ENCODE measurements at regions not wholly inside any gene's neighbourhood (a gene's known extent, or its start where the extent isn't known, plus 50 kb on each side); places are given as distances from the start of the nearest gene placed in this dataset.

DNA sequence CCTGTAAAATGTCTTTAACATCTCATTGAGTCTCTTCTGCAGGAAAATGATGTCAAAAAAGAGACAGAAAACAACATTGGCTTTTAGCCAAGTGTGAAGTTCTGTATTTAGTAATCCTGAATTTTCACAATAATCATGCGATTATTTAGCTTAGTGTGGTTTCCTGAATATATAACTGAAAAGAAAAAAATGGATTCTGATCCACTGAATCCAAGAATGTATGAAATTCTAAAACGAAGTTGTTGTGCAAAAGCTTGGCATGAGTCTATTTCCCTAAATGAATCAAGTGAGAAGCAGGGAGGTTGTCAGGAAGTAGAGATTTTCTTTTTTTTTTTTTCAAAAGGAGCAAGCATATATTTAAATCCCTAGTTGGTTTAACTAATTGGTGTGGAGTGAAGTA is 145.9 kb upstream of the CDH6 start:
- DNase-seq (ENCODE audit: insufficient read length, low spot score, missing footprints), result no peak

DNA sequence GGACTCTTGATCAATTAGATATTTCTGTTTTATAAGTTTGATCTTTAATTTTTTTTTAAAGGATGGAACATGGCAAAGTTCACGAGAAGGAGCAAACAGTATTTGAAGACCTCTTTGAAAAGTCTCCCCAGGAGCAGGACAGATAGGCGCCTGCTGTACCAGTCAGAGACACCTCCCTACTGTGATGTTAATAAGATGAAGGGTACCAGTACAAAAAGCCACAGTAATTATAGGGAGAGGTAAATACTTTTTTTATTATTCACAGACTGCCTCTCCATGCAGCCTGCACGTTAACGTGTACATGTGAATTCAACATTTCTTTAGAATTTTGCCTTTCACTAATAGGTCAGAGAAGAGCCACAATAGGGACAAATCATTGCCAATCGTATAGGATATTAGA is 146.5 kb upstream of the CDH6 start:
- no peaks in the 10 kb centered on the region for H3K9me3 ChIP-seq (ENCODE audit: low read depth, low read length)
- no peaks in the 10 kb centered on the region for H3K36me3 ChIP-seq (ENCODE audit: insufficient read depth, low read length)
- H3K27me3 ChIP-seq (ENCODE audit: insufficient read depth, low read length), result no peaks in the 10 kb centered on the region
- H3K79me2 ChIP-seq (ENCODE audit: insufficient read depth, low read length), result no peaks in the 10 kb centered on the region
- no peak overlapping the region for H2AFZ ChIP-seq (ENCODE audit: low read length)
- no peak for DNase-seq (ENCODE audit: insufficient read length, low spot score, missing footprints)
- TF ChIP-seq, protein P1, sequence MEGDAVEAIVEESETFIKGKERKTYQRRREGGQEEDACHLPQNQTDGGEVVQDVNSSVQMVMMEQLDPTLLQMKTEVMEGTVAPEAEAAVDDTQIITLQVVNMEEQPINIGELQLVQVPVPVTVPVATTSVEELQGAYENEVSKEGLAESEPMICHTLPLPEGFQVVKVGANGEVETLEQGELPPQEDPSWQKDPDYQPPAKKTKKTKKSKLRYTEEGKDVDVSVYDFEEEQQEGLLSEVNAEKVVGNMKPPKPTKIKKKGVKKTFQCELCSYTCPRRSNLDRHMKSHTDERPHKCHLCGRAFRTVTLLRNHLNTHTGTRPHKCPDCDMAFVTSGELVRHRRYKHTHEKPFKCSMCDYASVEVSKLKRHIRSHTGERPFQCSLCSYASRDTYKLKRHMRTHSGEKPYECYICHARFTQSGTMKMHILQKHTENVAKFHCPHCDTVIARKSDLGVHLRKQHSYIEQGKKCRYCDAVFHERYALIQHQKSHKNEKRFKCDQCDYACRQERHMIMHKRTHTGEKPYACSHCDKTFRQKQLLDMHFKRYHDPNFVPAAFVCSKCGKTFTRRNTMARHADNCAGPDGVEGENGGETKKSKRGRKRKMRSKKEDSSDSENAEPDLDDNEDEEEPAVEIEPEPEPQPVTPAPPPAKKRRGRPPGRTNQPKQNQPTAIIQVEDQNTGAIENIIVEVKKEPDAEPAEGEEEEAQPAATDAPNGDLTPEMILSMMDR (IDR thresholded peaks at IDR 0.05; ENCODE audit: extremely low read depth, low read depth, low read length), result no peak
- no peaks in the 10 kb centered on the region for H4K20me1 ChIP-seq (ENCODE audit: insufficient read depth, low read length)
- no peak overlapping the region for H3K27ac ChIP-seq (ENCODE audit: low read depth, low read length)
- H3K4me2 ChIP-seq (ENCODE audit: insufficient read depth, low read length), result no peak overlapping the region
- H3K4me3 ChIP-seq (ENCODE audit: insufficient read depth, low read length), result no peak overlapping the region
- no peaks in the 10 kb centered on the region for H3K4me1 ChIP-seq (ENCODE audit: insufficient read depth, low read length)

More for the DNA sequence above, 145.9 kb upstream of the CDH6 start:
- H3K4me3 ChIP-seq (ENCODE audit: insufficient read depth, low read length), result no peak overlapping the region
- H2AFZ ChIP-seq (ENCODE audit: low read length), result no peak overlapping the region
- H3K4me2 ChIP-seq (ENCODE audit: insufficient read depth, low read length), result no peak overlapping the region
- H4K20me1 ChIP-seq (ENCODE audit: insufficient read depth, low read length), result no peaks in the 10 kb centered on the region
- H3K79me2 ChIP-seq (ENCODE audit: insufficient read depth, low read length), result no peaks in the 10 kb centered on the region
- no peaks in the 10 kb centered on the region for H3K4me1 ChIP-seq (ENCODE audit: insufficient read depth, low read length)
- no peak overlapping the region for H3K27ac ChIP-seq (ENCODE audit: low read depth, low read length)
- no peaks in the 10 kb centered on the region for H3K36me3 ChIP-seq (ENCODE audit: insufficient read depth, low read length)
- no peaks in the 10 kb centered on the region for H3K9me3 ChIP-seq (ENCODE audit: low read depth, low read length)
- no peaks in the 10 kb centered on the region for H3K27me3 ChIP-seq (ENCODE audit: insufficient read depth, low read length)
- TF ChIP-seq, protein P1 (IDR thresholded peaks at IDR 0.05; ENCODE audit: extremely low read depth, low read depth, low read length), result no peak

DNA sequence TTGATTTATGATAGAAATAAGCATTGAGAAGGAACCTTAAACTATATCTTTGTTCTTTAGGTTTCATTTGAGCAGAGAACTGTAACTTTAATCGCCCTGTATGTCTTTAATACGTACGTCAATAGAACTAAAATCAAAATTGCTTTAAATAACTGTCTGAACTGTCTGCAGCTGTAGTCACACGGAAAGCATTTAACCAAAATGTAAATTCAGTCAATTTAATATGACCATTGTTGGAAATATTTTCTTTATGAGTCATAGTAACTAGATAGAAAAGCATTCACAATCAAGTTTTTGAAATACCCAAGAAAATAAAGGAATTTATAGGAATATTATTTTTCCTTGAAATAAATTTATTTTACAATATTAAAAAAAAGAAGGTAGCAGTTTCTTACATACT is 157.1 kb upstream of the CDH6 start:
- TF ChIP-seq, protein P1 (IDR thresholded peaks at IDR 0.05; ENCODE audit: extremely low read depth, low read depth, low read length), result no peak
- no peak overlapping the region for H3K4me2 ChIP-seq (ENCODE audit: insufficient read depth, low read length)
- no peaks in the 10 kb centered on the region for H3K36me3 ChIP-seq (ENCODE audit: insufficient read depth, low read length)
- no peak overlapping the region for H3K4me3 ChIP-seq (ENCODE audit: insufficient read depth, low read length)
- H3K4me1 ChIP-seq (ENCODE audit: insufficient read depth, low read length), result no peaks in the 10 kb centered on the region
- no peak overlapping the region for H3K27ac ChIP-seq (ENCODE audit: low read depth, low read length)
- no peak for DNase-seq (ENCODE audit: insufficient read length, low spot score, missing footprints)
- no peak overlapping the region for H2AFZ ChIP-seq (ENCODE audit: low read length)
- H3K79me2 ChIP-seq (ENCODE audit: insufficient read depth, low read length), result no peaks in the 10 kb centered on the region
- H3K27me3 ChIP-seq (ENCODE audit: insufficient read depth, low read length), result no peaks in the 10 kb centered on the region
- no peaks in the 10 kb centered on the region for H4K20me1 ChIP-seq (ENCODE audit: insufficient read depth, low read length)
- H3K9me3 ChIP-seq (ENCODE audit: low read depth, low read length), result no peaks in the 10 kb centered on the region

DNA sequence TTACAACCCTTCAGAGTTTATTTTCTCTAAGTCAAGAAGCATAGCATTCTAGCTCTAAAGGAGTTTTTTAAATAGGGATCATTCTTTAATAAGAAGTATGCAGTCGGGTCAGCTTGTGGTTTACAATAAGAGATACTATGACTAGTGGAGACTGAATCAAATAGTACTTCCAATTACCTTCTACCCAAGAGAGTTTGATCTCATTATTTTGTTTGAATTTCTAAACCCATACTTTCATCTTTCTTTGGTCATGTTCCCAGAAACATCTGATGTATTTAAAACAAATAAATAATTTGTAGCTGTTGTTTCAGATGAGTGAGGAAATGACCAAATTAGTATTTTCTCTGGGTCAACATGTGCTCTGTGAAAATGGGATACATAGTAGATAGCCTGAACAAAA is 160.2 kb upstream of the CDH6 start:
- no peaks in the 10 kb centered on the region for H3K79me2 ChIP-seq (ENCODE audit: insufficient read depth, low read length)
- H4K20me1 ChIP-seq (ENCODE audit: insufficient read depth, low read length), result no peaks in the 10 kb centered on the region
- H3K4me1 ChIP-seq (ENCODE audit: insufficient read depth, low read length), result no peaks in the 10 kb centered on the region
- H3K9me3 ChIP-seq (ENCODE audit: low read depth, low read length), result no peaks in the 10 kb centered on the region
- H3K4me2 ChIP-seq (ENCODE audit: insufficient read depth, low read length), result no peak overlapping the region
- no peak overlapping the region for H3K27ac ChIP-seq (ENCODE audit: low read depth, low read length)
- no peaks in the 10 kb centered on the region for H3K36me3 ChIP-seq (ENCODE audit: insufficient read depth, low read length)
- no peak for DNase-seq (ENCODE audit: insufficient read length, low spot score, missing footprints)
- no peak overlapping the region for H3K4me3 ChIP-seq (ENCODE audit: insufficient read depth, low read length)
- TF ChIP-seq, protein P1 (IDR thresholded peaks at IDR 0.05; ENCODE audit: extremely low read depth, low read depth, low read length), result no peak
- H3K27me3 ChIP-seq (ENCODE audit: insufficient read depth, low read length), result no peaks in the 10 kb centered on the region
- no peak overlapping the region for H2AFZ ChIP-seq (ENCODE audit: low read length)

Measured in osteoblast (primary cell).